HG03196 (cell line): ENCODE measurements at regions not wholly inside any gene's neighbourhood (a gene's known extent, or its start where the extent isn't known, plus 50 kb on each side); places are given as distances from the start of the nearest gene placed in this dataset.

Experiments used
- ATAC-seq: cut with Tn5 transposase; IDR thresholded peaks from one replicate; pipeline ENCODE4 v1.9.1; 2021; ENCODE audit not compliant: unreplicated experiment

GRCh38 chr7:131624536-131624935 is 68.1 kb upstream of the PODXL start:
- ATAC-seq, result no peak

GRCh38 chr7:131623154-131623553 is 66.7 kb upstream of the PODXL start:
- no peak for ATAC-seq

DNA sequence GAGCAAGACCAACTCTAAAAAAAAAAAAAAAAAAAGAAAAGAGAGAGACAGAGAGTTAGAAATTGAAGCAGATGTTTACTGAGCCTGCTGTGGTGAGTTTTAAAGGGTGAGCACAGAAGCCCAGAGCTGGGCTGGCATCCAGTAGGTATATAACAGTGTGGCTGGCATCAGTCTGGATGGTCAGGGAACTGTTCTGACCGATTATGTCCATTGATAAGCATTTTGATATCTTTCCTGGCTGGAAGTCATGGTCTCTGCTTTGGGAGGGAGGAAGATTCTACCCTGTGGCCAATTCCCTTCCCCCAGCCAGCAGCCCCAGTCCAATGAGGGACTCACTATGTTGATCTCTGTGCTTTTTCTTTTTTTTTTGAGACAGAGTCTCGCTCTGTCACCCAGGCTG is 65.2 kb upstream of the PODXL start:
- no peak for ATAC-seq

- no peak for ATAC-seq
These were observed 64.5 kb upstream of the PODXL start for GRCh38 chr7:131620673-131621609.

DNA sequence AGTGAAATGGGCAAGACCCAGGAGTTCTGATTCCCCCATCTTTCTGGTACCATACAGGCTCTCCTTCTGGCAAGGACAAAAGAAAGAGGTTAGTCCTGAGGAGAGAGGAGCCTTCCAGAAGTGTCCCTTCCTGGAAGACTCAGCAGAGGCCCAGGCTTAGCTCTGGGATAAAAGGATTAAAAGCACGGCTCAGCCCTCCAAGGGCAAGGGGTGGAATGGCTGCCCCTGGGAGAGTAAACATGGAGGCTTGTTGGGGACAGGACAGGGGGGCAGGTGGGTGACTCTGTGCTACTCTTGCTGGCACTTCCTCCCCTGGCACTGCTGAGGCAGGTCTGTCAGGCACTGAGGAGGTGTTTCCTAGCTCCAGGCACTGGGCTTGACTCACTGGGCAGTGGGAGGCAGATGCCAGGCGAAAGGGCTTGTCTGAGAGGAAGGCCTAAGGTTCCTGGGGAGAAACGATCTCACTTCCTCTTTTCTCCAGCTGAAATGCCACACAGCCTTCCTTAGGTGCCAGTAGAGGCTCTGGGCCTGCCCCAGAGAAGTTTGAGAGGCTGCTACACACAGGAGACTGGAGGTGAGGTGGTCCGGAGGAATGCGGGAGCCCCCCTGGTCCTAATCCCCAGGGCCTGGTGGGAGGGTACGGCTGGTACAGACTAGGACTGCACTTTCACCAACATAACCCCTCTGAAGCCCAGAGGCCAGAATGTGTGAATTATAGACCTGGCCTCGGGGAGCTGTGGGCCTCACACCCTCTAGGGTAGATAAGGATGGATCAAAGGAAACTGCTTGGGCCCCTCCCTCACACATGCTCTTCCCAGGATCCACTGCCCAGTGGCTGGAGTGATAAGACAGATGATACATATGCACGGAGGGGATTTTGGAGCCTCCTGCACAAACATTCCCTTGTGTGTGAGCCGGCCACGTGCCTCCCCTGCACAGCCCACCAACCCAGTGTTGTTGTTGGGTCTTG is 63.2 kb upstream of the PODXL start:
- no peak for ATAC-seq

DNA sequence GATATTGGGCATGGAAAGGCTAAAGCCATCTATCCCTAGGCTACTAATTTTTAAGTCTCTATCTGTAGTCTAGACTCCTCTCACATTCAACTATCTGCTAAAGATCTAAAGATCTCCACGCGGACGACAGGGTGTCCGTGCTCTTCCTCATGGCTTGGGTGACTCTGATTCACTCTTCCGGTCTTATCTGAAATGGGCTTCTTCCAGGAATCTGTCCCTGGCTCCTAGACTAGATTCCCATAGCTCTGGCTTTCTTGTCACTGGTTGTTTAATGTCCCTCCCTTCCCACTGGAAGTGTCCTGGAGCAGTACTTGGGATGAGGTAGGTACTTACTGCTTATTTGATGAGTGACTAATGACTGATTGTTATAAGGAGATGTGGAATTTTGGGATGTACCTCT is 62.0 kb upstream of the PODXL start:
- ATAC-seq, result no peak

DNA sequence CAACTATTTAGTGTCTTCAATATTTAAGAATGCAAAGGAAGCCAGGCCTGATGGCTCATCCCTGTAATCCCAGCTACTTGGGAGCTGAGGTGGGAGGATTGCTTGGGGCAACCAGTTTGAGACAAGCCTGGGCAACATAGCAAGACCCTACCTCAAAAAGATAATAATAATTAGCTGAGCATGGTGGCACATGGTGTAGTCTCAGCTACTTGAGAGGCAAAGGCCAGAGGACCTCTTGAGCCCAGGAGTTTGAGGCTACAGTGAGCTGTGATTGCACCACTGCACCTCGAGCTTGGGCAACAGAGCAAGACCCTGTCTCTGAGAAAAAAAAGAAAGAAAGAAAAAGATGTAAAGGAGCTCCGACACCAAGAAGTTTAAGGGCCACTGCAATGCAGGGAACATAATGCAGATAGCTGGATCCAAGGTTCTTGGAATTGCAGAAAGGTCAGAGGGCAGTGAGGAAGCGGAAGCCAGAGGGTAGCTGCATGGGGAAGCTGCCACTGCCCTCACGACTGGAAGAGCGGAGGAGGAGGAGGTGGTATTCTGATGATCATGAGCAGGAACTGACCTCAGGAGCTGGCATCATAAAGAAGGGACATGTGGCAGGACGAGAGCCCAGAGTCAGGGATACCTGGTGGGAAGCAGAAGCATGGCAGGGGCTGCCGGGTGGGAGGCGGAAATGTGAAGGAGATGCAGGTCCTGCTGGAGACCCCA is 60.2 kb upstream of the PODXL start:
- ATAC-seq, result no peak

- ATAC-seq, result no peak
These were observed 57.5 kb upstream of the PODXL start for GRCh38 chr7:131613909-131614308.

DNA sequence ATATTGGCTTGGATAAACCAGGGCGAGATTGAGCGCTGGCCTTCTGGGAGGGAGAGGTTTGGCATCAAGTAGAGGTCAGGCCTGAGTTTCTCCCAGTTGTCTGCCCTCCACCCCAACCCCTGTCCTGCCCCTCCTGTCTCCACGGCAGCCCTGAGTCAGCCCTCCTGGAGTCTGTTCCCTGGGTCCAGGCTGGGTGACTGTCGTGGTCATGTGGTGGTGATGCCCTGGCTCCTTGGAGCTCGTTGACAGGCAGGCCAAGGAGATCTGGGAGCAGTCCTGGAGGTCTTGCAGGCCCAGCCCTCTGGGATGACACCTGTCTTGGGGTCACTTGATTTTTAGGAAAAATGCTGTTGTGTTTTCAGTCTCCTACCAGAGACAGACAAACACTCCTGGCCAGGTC is 53.6 kb upstream of the PODXL start:
- ATAC-seq, result no peak

DNA sequence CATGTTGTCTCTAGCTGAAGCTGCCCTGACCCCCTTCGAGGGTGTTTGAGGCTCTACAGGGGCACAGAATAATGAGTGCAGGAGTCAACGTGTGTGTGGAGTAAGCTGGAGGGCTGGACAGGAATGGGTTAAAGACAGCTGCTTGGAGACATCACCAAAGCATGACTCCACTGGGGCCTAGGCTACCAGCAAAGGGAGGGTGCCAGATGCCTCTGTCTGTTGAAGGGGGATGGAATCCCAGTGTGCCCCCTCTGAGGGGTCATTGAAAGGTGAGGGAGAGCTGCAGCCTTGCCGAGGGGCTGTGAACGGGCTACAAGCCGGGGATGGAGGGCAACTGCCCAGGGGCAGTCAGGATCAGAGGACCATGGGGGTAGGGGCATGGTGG is 51.7 kb upstream of the PODXL start:
- no peak for ATAC-seq

DNA sequence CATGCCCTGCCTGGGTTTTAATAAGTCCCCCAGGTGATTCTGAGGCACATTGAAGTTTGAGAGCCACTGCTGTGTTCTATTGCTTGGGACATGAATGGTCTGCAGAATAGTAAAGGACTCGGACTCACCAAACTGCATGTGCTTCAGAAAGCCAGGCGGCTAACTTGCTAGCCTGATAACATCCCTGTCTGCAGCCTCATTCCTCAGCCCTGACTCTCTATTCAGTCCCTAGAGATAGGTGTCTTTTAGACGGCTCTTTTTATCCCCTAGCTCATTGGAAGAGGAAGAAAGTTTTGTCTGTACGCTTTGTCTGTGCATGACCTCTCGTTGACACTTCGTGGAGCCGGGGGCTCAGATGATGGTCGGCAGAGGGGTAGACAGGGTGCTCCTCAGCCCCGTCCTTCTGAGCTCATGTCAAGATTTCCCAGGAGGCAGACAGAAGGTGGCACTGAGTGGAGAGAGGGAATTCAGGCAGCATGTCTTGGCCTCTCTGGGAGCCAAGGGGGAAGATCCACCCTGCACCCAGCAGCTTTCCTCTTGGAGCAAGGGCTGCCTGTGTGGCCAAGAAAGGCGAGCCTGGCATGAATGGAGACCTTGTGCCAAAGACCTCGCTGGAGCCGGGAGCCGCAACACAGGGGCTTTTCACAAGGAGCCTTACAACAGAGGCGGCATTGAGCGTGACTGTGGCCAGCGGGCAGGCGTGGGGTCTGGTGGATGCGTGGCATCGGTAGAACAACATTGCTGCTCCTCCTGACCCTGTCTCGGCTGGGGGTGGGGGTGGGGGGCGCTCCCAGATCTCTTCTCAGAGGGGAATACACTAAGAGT is 51.1 kb upstream of the PODXL start:
- ATAC-seq, result no peak

DNA sequence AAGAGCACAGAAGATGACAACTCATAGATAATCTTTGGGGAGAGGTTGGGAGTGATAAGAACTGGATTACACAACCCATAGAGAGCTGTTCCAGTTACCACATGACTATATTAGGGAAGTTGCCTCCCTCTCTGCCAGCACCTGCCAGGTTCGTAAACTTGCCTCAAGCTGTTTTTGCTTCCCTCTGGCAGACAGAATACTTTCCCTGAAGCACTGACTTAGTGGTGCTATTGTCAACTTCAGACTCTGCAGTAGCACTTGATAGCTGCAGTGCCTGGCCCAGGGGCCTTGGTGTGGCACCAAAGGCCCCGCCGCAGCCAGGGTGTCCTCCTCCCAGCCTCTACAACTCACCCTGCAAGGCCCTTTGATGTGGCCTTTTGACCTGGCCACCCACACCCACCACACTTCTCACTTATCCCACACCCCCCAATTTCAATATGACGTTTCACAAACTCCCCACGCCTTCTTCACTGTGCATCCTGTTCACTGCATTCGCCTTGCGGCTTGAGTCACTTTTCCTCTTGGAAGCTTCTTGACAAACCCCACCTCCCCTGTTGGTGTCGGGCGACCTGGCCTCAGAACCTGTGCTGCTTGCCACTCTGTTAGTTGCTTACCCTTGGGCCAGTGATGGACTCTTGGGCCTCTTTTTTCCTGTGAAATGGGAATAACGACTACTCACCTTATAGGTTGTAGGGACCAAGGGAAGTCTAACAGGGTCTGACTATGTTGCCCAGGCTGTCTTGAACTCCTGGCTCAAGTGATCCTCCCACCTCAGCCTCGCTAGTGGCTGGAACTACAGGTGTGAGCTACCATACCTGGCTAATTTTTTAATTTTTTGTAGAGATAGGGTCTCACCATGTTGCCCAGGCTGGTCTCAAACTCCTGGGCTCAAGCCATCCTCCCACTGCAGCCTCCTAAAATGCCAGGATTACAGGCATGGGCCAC is 50.2 kb upstream of the PODXL start:
- ATAC-seq, result no peak
